Left ventricle myocardium inferior (tissue), 1 donor: ENCODE measurements at regions not wholly inside any gene's neighbourhood (a gene's known extent, or its start where the extent isn't known, plus 50 kb on each side); places are given as distances from the start of the nearest gene placed in this dataset.

Experiments used
- DNase-seq: peaks from one replicate; pipeline ENCODE4 v3.0.0-alpha.2; 2020
- H3K27ac ChIP-seq: fragments of 200-600 bp; replicated peaks from 2 replicates; pipeline ENCODE4 v1.8.0; 2021
- H3K27me3 ChIP-seq: fragments of 200-600 bp; 2 replicates; pipeline ENCODE4 v1.8.0; 2021; ENCODE audit warnings: low read depth
- H3K36me3 ChIP-seq: fragments of 200-600 bp; 2 replicates; pipeline ENCODE4 v1.8.0; 2021
- H3K4me1 ChIP-seq: fragments of 200-600 bp; 2 replicates; pipeline ENCODE4 v1.8.0; 2021
- H3K4me3 ChIP-seq: fragments of 200-600 bp; 2 replicates; pipeline ENCODE4 v1.8.0; 2021; ENCODE audit warnings: mild to moderate bottlenecking, moderate library complexity
- H3K9me3 ChIP-seq: fragments of 200-600 bp; replicated peaks from 2 replicates; pipeline ENCODE4 v1.8.0; 2021
- CTCF ChIP-seq: fragments of 200-600 bp; IDR thresholded peaks from 2 replicates; pipeline ENCODE4 v1.8.0; 2021; ENCODE audit warnings: antibody characterized with exemption, mild to moderate bottlenecking, borderline replicate concordance
- intact Hi-C: fragments of 100-400 bp; cut with micrococcal nuclease; formaldehyde crosslinking; loops from one replicate; pipeline ENCODE4 v1.11.0; 2022
- donor health status: DM: no; HTN: yes; CAD: no; lungs with severe emphysema.

GRCh38 chr3:124545891-124546290 lies 184.4 kb upstream of the UMPS start:
- Histone ChIP-seq H3K27me3 (no peaks in the 10 kb centered on the region), H3K27ac (no peak overlapping the region), H3K36me3 (no peaks in the 10 kb centered on the region), H3K4me3 (no peak overlapping the region), H3K9me3 (no peaks in the 10 kb centered on the region), H3K4me1 (peaks cover 11% of the 10 kb centered on the region)
- no peak for TF ChIP-seq CTCF
- no peak for DNase-seq
- intact Hi-C loops, result loop anchor here (10.0 kb wide), 1 partner anchor 51 kb away; no protein-coding TSS in a partner anchor

GRCh38 chr3:124552224-124552623 lies 178.0 kb upstream of the UMPS start:
- no peaks in the 10 kb centered on the region for H3K9me3 ChIP-seq
- intact Hi-C loops, result loop anchor here (10.0 kb wide), 1 partner anchor 197 kb away; no protein-coding TSS in a partner anchor
- TF ChIP-seq CTCF, result no peak
- H3K27ac ChIP-seq, result no peak overlapping the region
- H3K27me3 ChIP-seq, result no peaks in the 10 kb centered on the region
- H3K36me3 ChIP-seq, result no peaks in the 10 kb centered on the region
- DNase-seq, result no peak
- peaks cover 36% of the 10 kb centered on the region for H3K4me1 ChIP-seq
- no peak overlapping the region for H3K4me3 ChIP-seq

GRCh38 chr3:124553178-124553577 lies 177.1 kb upstream of the UMPS start:
- Histone ChIP-seq H3K36me3 (no peaks in the 10 kb centered on the region), H3K4me3 (no peak overlapping the region), H3K9me3 (no peaks in the 10 kb centered on the region), H3K4me1 (peaks cover 44% of the 10 kb centered on the region), H3K27ac (no peak overlapping the region), H3K27me3 (no peaks in the 10 kb centered on the region)
- intact Hi-C loops, result loop anchor here (10.0 kb wide), 1 partner anchor 198 kb away; no protein-coding TSS in a partner anchor
- no peak for DNase-seq
- no peak for TF ChIP-seq CTCF

- intact Hi-C loops, result loop anchor here (10.0 kb wide), 1 partner anchor 202 kb away; no protein-coding TSS in a partner anchor
- Histone ChIP-seq H3K4me3 (no peak overlapping the region), H3K27ac (no peak overlapping the region), H3K36me3 (no peaks in the 10 kb centered on the region), H3K4me1 (peaks cover 44% of the 10 kb centered on the region), H3K27me3 (no peaks in the 10 kb centered on the region), H3K9me3 (no peaks in the 10 kb centered on the region)
- DNase-seq, result no peak
- no peak for TF ChIP-seq CTCF
These were observed 173.6 kb upstream of the UMPS start for GRCh38 chr3:124556636-124557035.

- DNase-seq, result no peak
- Histone ChIP-seq H3K27me3 (no peaks in the 10 kb centered on the region), H3K4me3 (no peak overlapping the region), H3K4me1 (peaks cover 34% of the 10 kb centered on the region), H3K27ac (no peak overlapping the region), H3K9me3 (no peaks in the 10 kb centered on the region), H3K36me3 (no peaks in the 10 kb centered on the region)
- intact Hi-C loops, result loop anchor here (10.0 kb wide), 1 partner anchor 203 kb away; no protein-coding TSS in a partner anchor
- no peak for TF ChIP-seq CTCF
These were observed 172.6 kb upstream of the UMPS start for GRCh38 chr3:124557433-124558232.
